ENCODE measurements at regions not wholly inside any gene's neighbourhood (a gene's known extent, or its start where the extent isn't known, plus 50 kb on each side); places are given as distances from the start of the nearest gene placed in this dataset.

DNA sequence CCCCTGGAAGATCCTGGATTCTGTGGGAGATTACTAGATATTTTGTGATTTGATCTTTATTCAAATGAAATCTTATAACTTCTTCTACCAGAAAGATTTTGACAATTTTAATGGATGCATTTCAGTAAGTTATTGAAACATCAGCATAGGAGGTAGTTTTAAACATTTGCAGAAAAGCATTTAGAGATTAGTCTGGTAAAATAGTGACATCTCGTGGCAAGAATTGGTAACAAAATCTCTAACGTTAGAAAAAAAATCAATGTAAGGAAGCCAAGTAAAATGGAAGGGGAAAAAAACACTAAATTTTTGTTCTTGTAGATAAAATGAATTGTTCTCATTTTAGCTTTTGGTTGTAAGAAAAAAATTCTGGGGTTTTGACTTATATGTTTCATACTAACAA lies 73.3 kb downstream of the TASL start:
- DNase-seq (ENCODE audit: low spot score): peak; percentile 18

DNA sequence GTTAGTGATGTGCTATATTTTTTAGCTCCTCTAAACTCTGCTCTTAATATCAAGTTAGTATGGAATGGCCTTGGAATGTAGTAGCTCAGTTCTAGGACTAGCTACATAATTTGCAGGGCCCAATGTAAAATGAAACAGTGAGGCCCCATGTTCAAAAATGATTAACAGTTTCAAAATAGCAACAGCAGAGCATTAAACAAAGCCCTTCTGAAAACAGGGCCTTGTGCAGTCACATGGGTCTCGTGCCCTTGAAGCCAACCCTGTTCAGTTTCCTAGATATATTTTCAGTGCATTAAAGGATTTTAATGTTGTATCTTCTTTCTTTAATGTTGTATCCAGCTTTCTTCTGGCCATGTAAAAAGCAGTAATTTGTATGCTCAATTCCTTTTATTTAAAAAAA lies 82.1 kb downstream of the TASL start:
- no peak for DNase-seq (ENCODE audit: low spot score)

DNA sequence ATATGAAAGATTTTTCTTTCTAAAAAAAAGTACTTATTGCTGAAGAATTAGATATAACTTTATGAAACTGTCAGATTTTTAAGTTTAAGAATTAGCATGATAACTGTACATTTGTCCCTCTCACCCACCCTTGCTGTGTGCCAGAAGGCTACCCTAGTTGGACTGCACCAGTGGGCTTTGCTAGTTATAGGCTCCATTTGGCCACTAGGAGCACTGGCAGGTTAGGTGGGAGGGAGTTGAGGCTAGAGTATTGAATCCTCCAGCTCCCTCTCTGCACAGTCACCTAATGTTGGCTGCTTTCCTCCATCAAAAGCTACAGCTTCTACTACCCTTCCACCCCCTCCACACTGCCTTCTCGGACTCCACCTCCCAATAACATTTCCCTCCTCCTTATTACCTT lies 84.2 kb downstream of the TASL start:
- no peak for DNase-seq (ENCODE audit: low spot score)

DNA sequence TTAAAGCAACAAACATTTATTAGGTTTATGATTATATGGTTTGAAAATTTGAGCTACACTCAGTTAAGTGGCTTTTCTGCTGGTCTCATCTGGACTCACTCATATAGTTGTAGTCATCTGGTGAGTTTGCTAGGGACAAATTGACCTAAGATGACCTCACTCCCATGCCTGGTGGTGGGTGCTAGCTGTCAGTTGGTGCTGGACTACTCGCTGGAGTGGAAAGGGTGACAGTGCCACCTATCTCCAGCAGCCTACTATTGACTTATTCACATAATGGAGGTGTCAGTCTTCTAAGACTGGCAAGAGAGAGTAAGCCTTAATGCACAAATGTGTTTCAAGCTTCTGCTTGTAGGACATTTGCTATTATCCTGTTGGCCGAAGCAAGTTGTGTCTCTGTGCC lies 88.2 kb downstream of the TASL start:
- no peak for DNase-seq (ENCODE audit: low spot score)

DNA sequence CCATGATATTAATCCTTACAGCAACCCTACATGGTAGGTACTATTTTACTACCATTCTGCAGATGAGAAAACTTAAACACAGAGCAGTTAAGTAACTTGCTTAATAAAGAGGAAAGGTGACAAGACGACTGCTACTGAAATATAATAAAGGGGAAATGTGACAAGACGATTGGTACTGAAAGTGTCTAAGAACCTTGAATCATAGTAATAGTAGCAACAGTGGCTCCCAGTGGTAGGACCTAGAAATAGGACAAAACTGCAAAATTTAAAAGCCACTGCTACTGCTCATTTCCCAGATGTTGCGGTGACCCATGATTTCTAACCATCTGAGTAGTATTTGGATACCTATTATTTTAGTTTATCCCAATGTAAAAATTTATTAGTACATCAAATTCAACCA lies 89.5 kb downstream of the TASL start:
- DNase-seq (ENCODE audit: low spot score): peak; percentile 39

DNA sequence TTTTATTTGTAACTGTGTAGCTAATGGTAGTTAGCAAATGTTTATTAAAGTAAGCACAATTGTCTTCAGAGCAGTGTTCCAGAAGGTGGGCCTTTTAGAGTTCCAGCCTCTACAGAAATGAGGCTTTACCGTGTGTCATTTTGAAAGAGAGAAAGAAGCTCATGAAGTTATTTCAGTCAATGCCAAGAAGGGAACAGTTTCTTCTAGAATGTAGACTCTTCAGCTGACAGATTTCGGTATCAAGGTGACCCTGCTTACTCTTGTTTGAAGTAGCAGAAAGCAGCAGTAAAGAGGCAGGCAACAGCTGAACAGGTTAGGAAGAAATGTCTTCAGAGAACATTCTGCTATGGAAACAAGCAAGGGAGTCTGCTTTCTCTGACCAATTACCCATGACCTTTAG lies 93.6 kb downstream of the TASL start:
- no peak for DNase-seq (ENCODE audit: low spot score)

DNA sequence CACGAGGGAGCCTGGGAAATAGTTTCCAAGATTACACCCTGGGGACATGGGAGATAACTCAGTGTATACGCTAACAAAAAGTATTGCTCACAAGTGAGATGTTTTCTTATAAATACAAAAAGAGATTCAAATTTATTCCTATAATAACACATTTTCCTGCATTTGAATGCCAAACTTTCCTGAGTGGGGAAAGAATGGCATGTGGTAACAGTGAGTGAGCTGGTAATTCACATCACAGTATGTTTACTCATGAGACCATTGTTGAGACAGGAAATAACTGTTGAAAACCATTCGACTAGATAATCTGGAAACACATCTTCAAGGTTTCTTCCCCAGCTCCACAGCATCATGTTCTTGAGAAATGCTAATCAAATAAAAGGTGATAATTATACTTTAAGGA lies 109.1 kb downstream of the TASL start:
- no peak for DNase-seq (ENCODE audit: low spot score)
